NCI-H128 (cell line): ENCODE measurements at regions not wholly inside any gene's neighbourhood (a gene's known extent, or its start where the extent isn't known, plus 50 kb on each side); places are given as distances from the start of the nearest gene placed in this dataset.
"Not testable (repeated sequence)": the region's sequence is repeated elsewhere in the genome, so short reads cannot be mapped to it uniquely, and the experiment has no call there.

Source experiments
- DNase-seq: peaks from one replicate; lab custom pipeline; 2025; ENCODE audit not compliant: unreplicated experiment; lab: John Stamatoyannopoulos, UW

- DNase-seq, result no peak
These were observed 933.6 kb upstream of the ADGRL3 start for GRCh38 chr4:60266505-60266904.

- DNase-seq, result no peak
These were observed 903.7 kb upstream of the ADGRL3 start for GRCh38 chr4:60296386-60296785.

DNA sequence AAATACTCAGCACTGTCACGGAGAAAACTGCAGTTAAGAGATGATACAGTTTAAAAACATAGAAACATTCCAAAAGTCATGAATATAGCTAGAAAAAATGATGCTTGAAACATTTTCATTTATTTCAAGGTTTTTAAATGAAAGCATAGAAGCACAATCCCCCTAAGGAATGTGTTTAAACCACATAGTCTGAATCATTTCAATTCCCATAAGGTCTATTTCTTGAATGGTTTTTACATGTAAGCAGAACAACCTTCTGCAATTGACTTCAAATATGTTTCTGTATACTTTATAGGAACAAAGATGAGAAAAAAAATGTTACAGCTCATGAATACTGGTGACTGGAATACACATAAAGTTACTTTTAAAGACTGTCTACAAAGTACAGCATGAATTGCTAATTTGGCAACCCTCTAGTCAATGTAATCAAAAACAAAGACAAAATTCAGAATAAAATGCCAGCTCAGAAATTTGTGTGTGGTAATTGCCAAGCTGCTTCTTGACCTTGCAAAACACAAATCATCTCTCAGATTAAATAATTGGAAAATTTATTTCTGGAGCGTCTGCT is 886.4 kb upstream of the ADGRL3 start:
- DNase-seq, result no peak

DNA sequence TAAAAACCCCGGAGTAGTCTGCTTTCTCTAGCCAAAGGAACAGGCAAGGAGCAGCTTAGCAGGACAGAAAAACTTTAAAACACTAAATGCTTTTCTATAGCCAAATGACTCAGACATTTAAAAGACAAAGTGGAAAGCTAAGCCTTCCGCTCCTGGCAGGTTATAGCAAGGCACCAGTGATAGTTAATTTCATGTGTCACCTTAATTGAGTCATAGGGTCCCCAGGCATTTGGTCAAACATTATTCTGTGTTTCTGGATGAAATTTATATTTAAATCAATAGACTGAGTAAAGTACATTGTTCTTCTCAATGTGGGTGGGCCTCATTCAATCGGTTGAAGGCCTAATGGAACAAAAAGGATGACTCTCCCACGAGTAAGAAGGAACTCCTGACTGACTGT is 885.7 kb upstream of the ADGRL3 start:
- DNase-seq, result no peak

GRCh38 chr4:60315586-60315985 is 884.5 kb upstream of the ADGRL3 start:
- DNase-seq, result no peak

- no peak for DNase-seq
These were observed 873.4 kb upstream of the ADGRL3 start for GRCh38 chr4:60326735-60327134.

- no peak for DNase-seq
These were observed 872.5 kb upstream of the ADGRL3 start for GRCh38 chr4:60327651-60328050.

DNA sequence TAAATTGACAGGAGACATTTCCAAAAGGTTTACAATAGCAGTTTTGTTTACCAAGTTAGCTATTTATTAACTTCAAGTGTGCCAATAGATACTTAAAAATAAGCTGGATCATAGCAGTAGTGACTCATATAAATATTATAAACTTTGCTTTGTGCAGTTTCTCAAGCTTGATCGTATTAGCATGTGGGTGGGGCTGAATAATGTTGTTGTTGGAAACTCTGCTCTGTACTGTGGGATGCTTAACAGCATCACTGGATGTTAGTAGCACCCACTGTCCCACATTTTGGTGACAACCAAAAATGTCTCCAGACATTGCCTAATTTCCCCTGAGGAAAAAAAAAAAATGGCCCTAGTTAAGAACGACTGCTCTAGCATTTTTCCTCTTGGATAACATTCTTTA is 855.2 kb upstream of the ADGRL3 start:
- DNase-seq, result no peak

- DNase-seq, result no peak
These were observed 854.7 kb upstream of the ADGRL3 start for GRCh38 chr4:60345392-60345791.

DNA sequence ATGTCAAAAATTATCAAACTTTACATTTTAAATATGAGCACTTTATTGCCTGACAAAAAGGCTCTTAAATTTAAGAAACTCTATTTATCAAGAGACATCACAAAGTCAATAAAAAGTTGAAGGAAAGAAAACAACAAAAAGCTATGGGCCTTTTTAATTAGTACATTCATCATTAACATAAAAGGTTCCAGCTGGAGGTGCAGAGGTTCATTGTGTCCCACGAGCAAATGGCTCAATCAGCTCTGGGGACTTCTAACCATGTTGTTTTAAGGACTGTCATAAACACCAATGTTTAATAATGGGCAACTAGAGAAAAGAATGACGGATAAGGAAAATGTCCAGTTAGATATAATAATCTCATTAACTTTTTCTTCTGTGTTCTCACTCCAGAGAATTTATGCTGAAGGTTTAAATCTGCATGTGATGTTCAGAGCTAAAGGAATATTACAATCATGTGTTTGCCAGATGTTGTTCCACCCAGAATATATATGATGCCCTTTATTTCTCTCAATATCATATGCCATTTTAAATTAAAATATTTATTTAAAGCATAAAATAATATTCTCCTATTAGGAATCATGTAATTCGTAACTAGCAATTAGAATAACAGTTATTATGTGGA is 840.3 kb upstream of the ADGRL3 start:
- no peak for DNase-seq

DNA sequence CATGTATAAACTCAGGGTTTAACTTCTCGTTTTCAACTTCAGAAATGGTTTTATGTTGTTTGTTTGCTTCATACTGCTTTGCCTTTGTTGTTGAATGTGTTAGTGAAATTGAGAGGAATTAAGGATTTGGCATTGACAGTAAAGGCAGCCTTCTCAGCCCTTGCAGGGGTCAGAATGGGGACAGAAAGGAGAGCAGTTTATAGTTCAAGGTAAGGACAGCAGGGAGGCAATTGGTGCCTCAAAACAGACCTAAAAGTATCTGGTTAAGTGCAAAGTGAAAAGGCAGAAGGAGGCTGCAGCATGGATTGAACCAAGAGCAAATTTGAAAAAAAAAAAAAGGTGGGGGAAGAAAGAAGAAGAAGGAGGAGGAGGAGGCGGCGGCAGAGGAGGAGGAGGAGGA is 835.0 kb upstream of the ADGRL3 start:
- no peak for DNase-seq

DNA sequence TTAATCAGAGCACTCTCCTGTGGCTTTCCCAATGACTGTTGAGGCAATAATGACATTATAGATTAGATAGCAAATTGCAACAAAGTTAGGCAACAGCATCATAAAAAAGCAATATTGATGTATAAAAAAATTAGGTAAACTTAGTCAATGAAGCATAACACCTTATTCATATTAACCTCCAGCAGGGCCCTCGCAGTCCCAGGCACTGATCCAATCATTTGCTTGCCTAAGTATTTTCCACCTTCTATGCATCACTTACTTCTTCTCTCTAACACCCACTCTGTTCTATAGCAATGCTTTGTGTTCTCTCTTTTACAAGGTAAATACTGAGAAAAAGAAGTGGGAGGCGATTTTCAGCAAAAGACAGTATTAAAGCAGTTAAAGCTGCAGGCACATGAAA is 833.5 kb upstream of the ADGRL3 start:
- no peak for DNase-seq

DNA sequence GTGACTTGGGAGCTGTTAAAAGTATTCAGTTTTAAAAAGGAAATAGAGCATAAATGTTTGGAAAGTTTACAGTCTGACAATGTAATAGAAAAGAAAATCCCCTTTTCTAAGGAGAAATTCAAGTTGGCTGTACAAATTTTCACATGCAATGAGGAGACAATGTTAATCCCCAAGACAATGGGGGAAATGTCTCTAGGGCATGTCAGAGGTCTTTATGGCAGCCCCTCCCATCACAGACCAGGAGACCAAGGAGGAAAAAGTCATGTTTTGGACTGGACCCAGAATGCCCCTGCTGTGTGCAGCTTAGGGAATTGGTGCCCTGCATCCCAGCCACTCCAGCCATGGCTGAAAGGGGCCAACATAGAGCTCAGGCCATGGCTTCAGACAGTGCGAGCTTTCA is 831.1 kb upstream of the ADGRL3 start:
- DNase-seq, result no peak

DNA sequence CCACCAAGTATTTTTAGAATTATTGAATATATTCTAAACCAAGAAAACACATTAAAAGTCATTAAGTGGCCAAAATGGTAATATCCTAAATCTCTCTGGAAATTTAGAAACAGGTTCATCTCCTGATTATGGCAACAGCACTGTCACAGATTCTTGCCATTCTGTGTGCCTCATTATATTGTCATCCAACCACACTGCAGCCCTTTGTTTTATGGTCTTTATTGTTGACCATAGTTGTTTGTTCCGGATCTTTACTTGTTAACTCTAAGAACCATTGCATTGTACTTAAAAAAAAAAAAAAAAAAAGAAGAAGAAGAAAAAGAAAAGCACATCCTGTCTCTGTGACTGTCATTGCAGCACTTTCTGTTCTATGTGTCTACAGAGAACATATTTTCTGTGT is 822.1 kb upstream of the ADGRL3 start:
- no peak for DNase-seq

DNA sequence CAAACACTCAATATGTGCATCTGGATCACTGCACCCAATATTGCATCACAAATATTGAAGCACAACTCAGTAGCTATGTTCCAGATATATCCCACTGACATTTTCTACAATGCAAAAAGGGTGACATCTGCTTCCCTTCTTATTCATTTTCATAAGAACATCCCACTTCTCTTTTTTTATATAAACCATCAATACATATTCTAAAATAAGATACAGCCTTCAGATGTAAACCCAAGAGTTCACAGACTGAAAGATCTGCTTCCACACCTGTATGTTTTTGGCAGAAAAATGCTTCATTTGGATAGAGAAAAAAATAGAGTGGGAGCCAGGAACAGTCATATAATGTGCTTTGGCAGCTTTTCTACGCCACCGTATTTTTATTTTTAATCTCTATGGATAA is 815.6 kb upstream of the ADGRL3 start:
- no peak for DNase-seq

- no peak for DNase-seq
These were observed 810.5 kb upstream of the ADGRL3 start for GRCh38 chr4:60389633-60390032.

DNA sequence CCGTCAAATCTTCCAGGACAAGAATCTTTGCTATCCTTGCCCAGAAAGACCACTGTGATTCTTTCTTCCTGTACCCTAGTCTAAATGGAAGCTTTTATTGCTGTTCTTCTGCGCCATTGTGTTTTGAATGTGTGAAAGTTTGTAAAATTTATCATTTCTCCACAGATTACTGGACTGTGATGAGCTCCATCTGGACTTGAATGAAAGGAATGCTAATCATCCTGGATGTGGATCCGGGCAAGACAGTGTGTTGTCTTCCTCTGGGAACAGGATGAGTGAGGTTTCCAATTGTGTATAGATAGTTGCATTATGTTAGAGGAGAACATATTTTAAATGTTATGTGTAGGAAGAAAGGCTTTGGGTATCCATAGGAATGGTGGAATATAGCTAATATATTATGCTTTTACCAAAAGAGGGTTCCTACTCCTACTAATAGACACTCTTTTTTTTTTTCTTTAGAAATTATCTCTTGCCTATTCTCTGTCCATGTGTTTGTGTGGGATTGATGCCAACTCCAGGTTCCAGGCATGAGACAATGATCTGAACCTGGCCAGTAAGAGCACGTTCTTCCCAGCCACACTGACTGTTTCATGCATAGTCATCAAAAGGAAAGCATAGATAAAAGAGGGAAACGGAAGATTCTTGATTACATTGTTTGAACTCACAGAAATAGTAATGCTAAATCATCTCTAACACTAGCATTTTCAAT is 803.6 kb upstream of the ADGRL3 start:
- DNase-seq, result no peak

GRCh38 chr4:60400593-60400992 is 799.5 kb upstream of the ADGRL3 start:
- no peak for DNase-seq

- DNase-seq, result no peak
These were observed 796.1 kb upstream of the ADGRL3 start for GRCh38 chr4:60404027-60404426.

- no peak for DNase-seq
These were observed 777.7 kb upstream of the ADGRL3 start for GRCh38 chr4:60422439-60422838.

- not testable (repeated sequence) for DNase-seq
These were observed 776.4 kb upstream of the ADGRL3 start for GRCh38 chr4:60423573-60424184.

- DNase-seq, result no peak
These were observed 767.2 kb upstream of the ADGRL3 start for GRCh38 chr4:60432911-60433310.
